HepG2 (cell line): ENCODE measurements at regions not wholly inside any gene's neighbourhood (a gene's known extent, or its start where the extent isn't known, plus 50 kb on each side); places are given as distances from the start of the nearest gene placed in this dataset.

Experiments used
- ATAC-seq: fragments of 200-7000 bp; cut with Tn5 transposase; 3 replicates; pipeline ENCODE4 v1.9.1; 2020; ENCODE audit warnings: mild to moderate bottlenecking, moderate library complexity
- BruUV-seq: library from RNA; stranded (reverse); fragments of 400-500 nt; replicated peaks from 2 replicates; lab custom pipeline; 2021; lab: Mats Ljungman, UMichigan
- CTCF ChIA-PET: fragments of 300-600 bp; formaldehyde crosslinking; extraction: SDS; loops from one replicate; lab custom pipeline; 2021; ENCODE audit warnings: low total read pairs, inconsistent platforms, low intra/inter-chr PET ratio; lab: Yijun Ruan, JAX
- POLR2A ChIA-PET: fragments of 350-600 bp; sonication (Branson Sonifier 250); formaldehyde crosslinking; loops from one replicate; lab custom pipeline; 2020; ENCODE audit warnings: antibody characterized with exemption, inconsistent platforms; lab: Yijun Ruan, JAX
- DNase-seq: peaks from one replicate; pipeline ENCODE4 v3.0.0-alpha.2; 2015; ENCODE audit warnings: low spot score
- FAIRE-seq: peaks from 3 replicates; lab custom pipeline; 2011; peaks lifted over from hg19 to GRCh38; lab: Jason Lieb, UNC
- H2AFZ ChIP-seq: one replicate; pipeline ENCODE4 v1.6.1; 2011; ENCODE audit warnings: low read length, inconsistent platforms
- H3K27ac ChIP-seq: fragments of 300-600 bp; 3 replicates; pipeline ENCODE4 v1.8.0; 2011; ENCODE audit warnings: mixed run types, mild to moderate bottlenecking, mixed read lengths, low read length, inconsistent platforms; ENCODE audit not compliant: insufficient read depth; ENCODE audit errors: extremely low read length
- H3K27me3 ChIP-seq, 2 experiments: fragments of 200-600 bp in 1 of 2; 2 replicates in 1 of 2; 3 replicates in 1 of 2; pipeline versions ENCODE4 v1.6.0 to v1.8.0; 2011; ENCODE audit warnings: low read length in 2 of 2, mild to moderate bottlenecking in 2 of 2, moderate library complexity in 2 of 2, inconsistent platforms in 1 of 2; ENCODE audit not compliant: insufficient read depth in 2 of 2, control insufficient read depth in 1 of 2
- H3K36me3 ChIP-seq, 2 experiments: fragments of 200-600 bp in 1 of 2; replicated peaks in 1 of 2; 2 replicates in 1 of 2; 3 replicates in 1 of 2; pipeline versions ENCODE4 v1.5.1 to v1.8.0; 2011; ENCODE audit warnings: low read length in 2 of 2, inconsistent platforms in 1 of 2; ENCODE audit not compliant: insufficient read depth in 2 of 2, control insufficient read depth in 1 of 2
- H3K4me1 ChIP-seq: 2 replicates; pipeline ENCODE4 v1.5.1; 2012; ENCODE audit warnings: low read length, inconsistent platforms; ENCODE audit not compliant: insufficient read depth
- H3K4me2 ChIP-seq: 2 replicates; pipeline ENCODE4 v1.6.0; 2011; ENCODE audit warnings: low read depth, low read length, inconsistent platforms
- H3K4me3 ChIP-seq, 3 experiments: fragments of 200-600 bp in 1 of 3; sonication (generic), shearing (Covaris generic) in 1 of 3; replicated peaks in 1 of 3; 2 replicates each; pipeline ENCODE4 v1.5.1; 2011 to 2016; ENCODE audit warnings: low read length in 3 of 3, inconsistent platforms in 2 of 3, low read depth in 2 of 3, mild to moderate bottlenecking in 2 of 3, control low read depth in 1 of 3, mixed read lengths in 1 of 3; ENCODE audit not compliant: insufficient read depth in 1 of 3
- H3K79me2 ChIP-seq: one replicate; pipeline ENCODE4 v1.6.1; 2011; ENCODE audit warnings: low read length, inconsistent platforms; ENCODE audit not compliant: insufficient read depth
- H3K9ac ChIP-seq: 2 replicates; pipeline ENCODE4 v1.6.0; 2011; ENCODE audit warnings: mild to moderate bottlenecking, low read depth, low read length, inconsistent platforms; ENCODE audit not compliant: insufficient read depth
- H3K9me3 ChIP-seq: 2 replicates; pipeline ENCODE4 v1.5.1; 2012; ENCODE audit warnings: mild to moderate bottlenecking, low read length
- H4K20me1 ChIP-seq: 2 replicates; pipeline ENCODE4 v1.6.0; 2011; ENCODE audit warnings: inconsistent platforms, mild to moderate bottlenecking, low read length, moderate library complexity; ENCODE audit not compliant: insufficient read depth
- GTF2F1 ChIP-seq: fragments of 150-350 bp; IDR thresholded peaks from 2 replicates; pipeline ENCODE4 v1.6.1; 2014; ENCODE audit warnings: low read length
- HOXA9 ChIP-seq: sonication (generic); formaldehyde crosslinking; IDR thresholded peaks from 2 replicates; pipeline ENCODE4 v1.8.1; 2022; ENCODE audit warnings: missing genetic modification reagents, mild to moderate bottlenecking, moderate library complexity, borderline replicate concordance
- KDM2A ChIP-seq: sonication (generic); formaldehyde crosslinking; IDR thresholded peaks from 2 replicates; pipeline ENCODE4 v1.4.0; 2020; ENCODE audit warnings: low read depth, missing genetic modification reagents, borderline replicate concordance
- MBNL3 ChIP-seq: fragments of 250-450 bp; sonication (Bioruptor Pico); conservative IDR thresholded peaks from 2 replicates; pipeline ENCODE4 v1.8.0; 2022; ENCODE audit warnings: mild to moderate bottlenecking, inconsistent platforms
- NR2F2 ChIP-seq: IDR thresholded peaks from 2 replicates; pipeline ENCODE4 v1.6.1; 2012; ENCODE audit warnings: low read depth, inconsistent platforms, borderline replicate concordance
- NR3C1 ChIP-seq: sonication (generic); formaldehyde crosslinking; IDR thresholded peaks from 2 replicates; pipeline ENCODE4 v1.4.0; 2020; ENCODE audit warnings: missing genetic modification reagents
- SNAPC2 ChIP-seq: sonication (generic); formaldehyde crosslinking; IDR thresholded peaks from 2 replicates; pipeline ENCODE4 v1.8.1; 2022; ENCODE audit warnings: mild to moderate bottlenecking, missing genetic modification reagents
- TRIM24 ChIP-seq: sonication (generic); formaldehyde crosslinking; IDR thresholded peaks from 2 replicates; pipeline ENCODE4 v1.8.0; 2022; ENCODE audit warnings: mild to moderate bottlenecking, missing genetic modification reagents
- WIZ ChIP-seq: sonication (generic); formaldehyde crosslinking; IDR thresholded peaks from 2 replicates; pipeline ENCODE4 v1.5.1; 2020; ENCODE audit warnings: mild to moderate bottlenecking, missing genetic modification reagents
- ZFP36L2 ChIP-seq: sonication (generic); formaldehyde crosslinking; IDR thresholded peaks from 2 replicates; pipeline ENCODE4 v1.4.0; 2020; ENCODE audit warnings: missing genetic modification reagents
- ZNF253 ChIP-seq: sonication (generic); formaldehyde crosslinking; IDR thresholded peaks from 2 replicates; pipeline ENCODE4 v1.8.0; 2022; ENCODE audit warnings: mild to moderate bottlenecking, missing genetic modification reagents, borderline replicate concordance
- ZNF570 ChIP-seq: sonication (generic); formaldehyde crosslinking; IDR thresholded peaks from 2 replicates; pipeline ENCODE4 v1.4.0; 2020; ENCODE audit warnings: mild to moderate bottlenecking, missing genetic modification reagents, borderline replicate concordance
- ZNF629 ChIP-seq: sonication (generic); formaldehyde crosslinking; conservative IDR thresholded peaks from 2 replicates; pipeline ENCODE4 v1.5.0; 2020; ENCODE audit warnings: missing genetic modification reagents
- ZNF678 ChIP-seq: sonication (generic); formaldehyde crosslinking; IDR thresholded peaks from 2 replicates; pipeline ENCODE4 v1.4.0; 2020; ENCODE audit warnings: mild to moderate bottlenecking, missing genetic modification reagents
- ZNF782 ChIP-seq: sonication (generic); formaldehyde crosslinking; IDR thresholded peaks from 2 replicates; pipeline ENCODE4 v1.4.0; 2020; ENCODE audit warnings: missing genetic modification reagents, mild to moderate bottlenecking, borderline replicate concordance
- whole genome bisulfite sequencing: methylation state at CpG from one replicate; pipeline ENCODE4 v1.1.6; 2017; ENCODE audit warnings: low lambda C conversion rate; 5-methylcytosine and 5-hydroxymethylcytosine counted together
- in situ Hi-C: cut with HindIII; loops from 2 replicates; pipeline ENCODE4 v1.10.0; 2017; ENCODE audit warnings: low pct_unique_long_range_greater_than_20kb; ENCODE audit not compliant: extremely low pct_ligation_motif_present
- intact Hi-C: fragments of 100-400 bp; cut with micrococcal nuclease; formaldehyde crosslinking; loops from one replicate; pipeline ENCODE4 v1.10.0; 2022; ENCODE audit not compliant: unreplicated experiment
- TF ChIP-seq, protein P1 (sequence below): sonication (generic); formaldehyde crosslinking; IDR thresholded peaks from 2 replicates; pipeline ENCODE4 v1.5.1; 2020; ENCODE audit warnings: missing genetic modification reagents, mild to moderate bottlenecking, borderline replicate concordance
- TF ChIP-seq, protein P2 (sequence below): sonication (generic); formaldehyde crosslinking; IDR thresholded peaks from 2 replicates; pipeline ENCODE4 v1.5.0; 2020; ENCODE audit warnings: mild to moderate bottlenecking, missing genetic modification reagents

DNA sequence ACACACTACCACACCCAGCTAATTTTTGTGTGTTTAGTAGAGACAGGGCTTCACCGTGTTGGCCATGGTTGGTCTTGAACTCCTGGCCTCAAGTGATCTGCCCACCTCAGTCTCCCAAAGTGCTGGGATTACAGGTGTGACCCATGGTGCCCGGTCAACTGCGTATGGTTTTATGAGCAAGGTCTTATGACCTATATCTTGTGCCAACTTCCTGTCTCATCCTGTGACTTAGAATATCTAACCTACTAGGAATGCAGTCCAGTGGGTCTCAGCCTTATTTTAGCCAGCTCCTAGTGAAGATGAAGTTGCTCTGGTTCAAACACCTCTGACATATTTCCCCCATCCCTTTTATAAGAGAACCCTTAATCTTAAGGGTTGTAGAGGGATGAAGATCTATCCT is 66.1 kb upstream of the OR5AN1 start:
- intact Hi-C loops (no loop called here), in situ Hi-C loops (no loop called here)
- Histone ChIP-seq H3K9ac (no peak overlapping the region), H3K36me3 (no peaks in the 10 kb centered on the region), H2AFZ (no peak overlapping the region), H3K27ac (no peak overlapping the region), H3K79me2 (no peaks in the 10 kb centered on the region), H3K27me3 (no peaks in the 10 kb centered on the region), H3K4me3 (no peak overlapping the region), H3K4me2 (no peak overlapping the region), H4K20me1 (no peaks in the 10 kb centered on the region), H3K9me3 (no peaks in the 10 kb centered on the region), H3K4me1 (no peaks in the 10 kb centered on the region)
- WGBS, result 75% methylated on average over 3 of the region's 3 CpGs
- FAIRE-seq (no peak), DNase-seq (no peak), ATAC-seq (no peak)
- BruUV-seq, result no TSS peak
- ChIA-PET POLR2A (no interaction called here), CTCF (no interaction called here)
- TF ChIP-seq KDM2A, result no peak

DNA sequence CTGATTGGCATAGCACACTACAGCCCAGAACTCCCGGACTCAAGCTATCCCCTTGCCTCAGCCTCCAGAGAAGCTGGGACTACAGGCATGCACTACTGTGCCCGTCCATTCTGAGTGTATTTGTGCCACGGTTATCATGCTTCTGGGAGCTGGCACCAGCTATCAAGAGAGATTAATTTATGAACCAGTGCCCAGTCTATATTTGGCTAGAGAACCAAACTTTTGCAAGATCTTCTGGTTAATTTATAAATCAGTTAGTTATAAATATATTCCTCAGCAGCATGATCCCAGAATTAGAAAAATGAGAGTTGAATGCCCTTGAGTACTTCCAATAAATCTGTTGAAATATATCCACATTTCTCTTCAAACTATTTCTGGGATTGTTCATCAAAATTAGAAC is 67.5 kb upstream of the OR5AN1 start:
- DNase-seq, result no peak
- ChIA-PET POLR2A (no interaction called here), CTCF (no interaction called here)
- no peaks in the 10 kb centered on the region for H3K9me3 ChIP-seq
- H2AFZ ChIP-seq, result no peak overlapping the region
- no peak overlapping the region for H3K9ac ChIP-seq
- H3K79me2 ChIP-seq, result no peaks in the 10 kb centered on the region
- H4K20me1 ChIP-seq, result no peaks in the 10 kb centered on the region
- ATAC-seq, result no peak
- in situ Hi-C loops (no loop called here), intact Hi-C loops (no loop called here)
- no TSS peak for BruUV-seq
- no peak overlapping the region for H3K4me2 ChIP-seq
- 0% methylated on average over 3 of the region's 3 CpGs for WGBS
- no peaks in the 10 kb centered on the region for H3K27me3 ChIP-seq
- H3K4me1 ChIP-seq, result no peaks in the 10 kb centered on the region
- H3K27ac ChIP-seq, result no peak overlapping the region
- no peak overlapping the region for H3K4me3 ChIP-seq
- no peak for FAIRE-seq
- H3K36me3 ChIP-seq, result no peaks in the 10 kb centered on the region
- TF ChIP-seq SNAPC2, result no peak
- TF ChIP-seq, protein P1, sequence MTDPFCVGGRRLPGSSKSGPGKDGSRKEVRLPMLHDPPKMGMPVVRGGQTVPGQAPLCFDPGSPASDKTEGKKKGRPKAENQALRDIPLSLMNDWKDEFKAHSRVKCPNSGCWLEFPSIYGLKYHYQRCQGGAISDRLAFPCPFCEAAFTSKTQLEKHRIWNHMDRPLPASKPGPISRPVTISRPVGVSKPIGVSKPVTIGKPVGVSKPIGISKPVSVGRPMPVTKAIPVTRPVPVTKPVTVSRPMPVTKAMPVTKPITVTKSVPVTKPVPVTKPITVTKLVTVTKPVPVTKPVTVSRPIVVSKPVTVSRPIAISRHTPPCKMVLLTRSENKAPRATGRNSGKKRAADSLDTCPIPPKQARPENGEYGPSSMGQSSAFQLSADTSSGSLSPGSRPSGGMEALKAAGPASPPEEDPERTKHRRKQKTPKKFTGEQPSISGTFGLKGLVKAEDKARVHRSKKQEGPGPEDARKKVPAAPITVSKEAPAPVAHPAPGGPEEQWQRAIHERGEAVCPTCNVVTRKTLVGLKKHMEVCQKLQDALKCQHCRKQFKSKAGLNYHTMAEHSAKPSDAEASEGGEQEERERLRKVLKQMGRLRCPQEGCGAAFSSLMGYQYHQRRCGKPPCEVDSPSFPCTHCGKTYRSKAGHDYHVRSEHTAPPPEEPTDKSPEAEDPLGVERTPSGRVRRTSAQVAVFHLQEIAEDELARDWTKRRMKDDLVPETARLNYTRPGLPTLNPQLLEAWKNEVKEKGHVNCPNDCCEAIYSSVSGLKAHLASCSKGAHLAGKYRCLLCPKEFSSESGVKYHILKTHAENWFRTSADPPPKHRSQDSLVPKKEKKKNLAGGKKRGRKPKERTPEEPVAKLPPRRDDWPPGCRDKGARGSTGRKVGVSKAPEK (CRISPR knock-in tag), result no peak
- TF ChIP-seq, protein P2, sequence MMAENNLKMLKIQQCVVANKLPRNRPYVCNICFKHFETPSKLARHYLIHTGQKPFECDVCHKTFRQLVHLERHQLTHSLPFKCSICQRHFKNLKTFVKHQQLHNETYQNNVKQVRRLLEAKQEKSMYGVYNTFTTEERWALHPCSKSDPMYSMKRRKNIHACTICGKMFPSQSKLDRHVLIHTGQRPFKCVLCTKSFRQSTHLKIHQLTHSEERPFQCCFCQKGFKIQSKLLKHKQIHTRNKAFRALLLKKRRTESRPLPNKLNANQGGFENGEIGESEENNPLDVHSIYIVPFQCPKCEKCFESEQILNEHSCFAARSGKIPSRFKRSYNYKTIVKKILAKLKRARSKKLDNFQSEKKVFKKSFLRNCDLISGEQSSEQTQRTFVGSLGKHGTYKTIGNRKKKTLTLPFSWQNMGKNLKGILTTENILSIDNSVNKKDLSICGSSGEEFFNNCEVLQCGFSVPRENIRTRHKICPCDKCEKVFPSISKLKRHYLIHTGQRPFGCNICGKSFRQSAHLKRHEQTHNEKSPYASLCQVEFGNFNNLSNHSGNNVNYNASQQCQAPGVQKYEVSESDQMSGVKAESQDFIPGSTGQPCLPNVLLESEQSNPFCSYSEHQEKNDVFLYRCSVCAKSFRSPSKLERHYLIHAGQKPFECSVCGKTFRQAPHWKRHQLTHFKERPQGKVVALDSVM, result no peak
- TF ChIP-seq NR2F2, result no peak
- TF ChIP-seq GTF2F1, result no peak
- TF ChIP-seq ZNF678 (CRISPR knock-in tag), result no peak
- TF ChIP-seq WIZ (CRISPR knock-in tag), result no peak
- no peak for TF ChIP-seq ZNF782
- no peak for TF ChIP-seq HOXA9
- TF ChIP-seq ZNF570 (CRISPR knock-in tag), result no peak
- TF ChIP-seq NR3C1, result no peak
- TF ChIP-seq ZNF629 (CRISPR knock-in tag), result no peak
- no peak for TF ChIP-seq TRIM24 (CRISPR knock-in tag)
- no peak for TF ChIP-seq MBNL3
- no peak for TF ChIP-seq ZNF253 (CRISPR knock-in tag)
- TF ChIP-seq ZFP36L2 (CRISPR knock-in tag), result no peak
